ENCODE measurements at regions not wholly inside any gene's neighbourhood (a gene's known extent, or its start where the extent isn't known, plus 50 kb on each side); places are given as distances from the start of the nearest gene placed in this dataset.

DNA sequence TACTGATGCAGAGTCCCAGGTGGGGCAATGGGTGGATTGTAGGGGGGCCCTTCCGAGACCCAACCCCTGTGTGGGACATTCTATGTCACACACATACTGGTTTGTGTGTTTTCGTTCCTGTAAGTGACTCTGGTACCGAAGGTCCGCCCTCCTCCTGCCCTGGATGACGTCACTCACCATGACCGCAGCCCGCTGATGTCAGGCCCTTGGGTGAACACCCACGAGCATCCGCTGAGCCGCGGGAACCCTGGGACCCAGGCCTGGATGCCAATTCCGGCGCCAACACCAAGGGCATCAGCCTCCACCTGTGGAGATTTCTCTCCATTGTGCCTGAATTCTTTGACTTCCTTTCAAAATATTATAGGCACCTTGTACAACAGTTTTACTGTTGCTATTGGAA, 184.3 kb downstream of the MTRR start:
- TF ChIP-seq RFX5 (IDR thresholded peaks at IDR 0.05; ENCODE audit: low read depth, low read length) (no peak), ZNF660 (CRISPR knock-in tag; IDR thresholded peaks at IDR 0.05; ENCODE audit: borderline replicate concordance, low read depth) (no peak), ZKSCAN5 (CRISPR knock-in tag; IDR thresholded peaks at IDR 0.05) (no peak), NFYC (CRISPR knock-in tag; IDR thresholded peaks at IDR 0.05) (no peak), POLR2AphosphoS5 (IDR thresholded peaks at IDR 0.05; ENCODE audit: low read depth, low read length) (no peak)
